ENCODE measurements at regions not wholly inside any gene's neighbourhood (a gene's known extent, or its start where the extent isn't known, plus 50 kb on each side); places are given as distances from the start of the nearest gene placed in this dataset.

- TF ChIP-seq RBBP5 (conservative IDR thresholded peaks at IDR 0.05): no peak
- TF ChIP-seq BHLHE40 (IDR thresholded peaks at IDR 0.05; ENCODE audit: borderline replicate concordance in 1 of 2, low read depth in 2 of 2, low read length in 1 of 2): no peak
- no peak for TF ChIP-seq EZH2 (IDR thresholded peaks at IDR 0.05; ENCODE audit: borderline replicate concordance, control insufficient read depth, low read depth, low read length)
- no peak for TF ChIP-seq POLR2A (IDR thresholded peaks at IDR 0.05; ENCODE audit: low read depth, low read length)
- TF ChIP-seq, protein P1, sequence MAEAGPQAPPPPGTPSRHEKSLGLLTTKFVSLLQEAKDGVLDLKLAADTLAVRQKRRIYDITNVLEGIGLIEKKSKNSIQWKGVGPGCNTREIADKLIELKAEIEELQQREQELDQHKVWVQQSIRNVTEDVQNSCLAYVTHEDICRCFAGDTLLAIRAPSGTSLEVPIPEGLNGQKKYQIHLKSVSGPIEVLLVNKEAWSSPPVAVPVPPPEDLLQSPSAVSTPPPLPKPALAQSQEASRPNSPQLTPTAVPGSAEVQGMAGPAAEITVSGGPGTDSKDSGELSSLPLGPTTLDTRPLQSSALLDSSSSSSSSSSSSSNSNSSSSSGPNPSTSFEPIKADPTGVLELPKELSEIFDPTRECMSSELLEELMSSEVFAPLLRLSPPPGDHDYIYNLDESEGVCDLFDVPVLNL (IDR thresholded peaks at IDR 0.05; ENCODE audit: low read depth, low read length): no peak
- no peak for TF ChIP-seq BCL11A (IDR thresholded peaks at IDR 0.05; ENCODE audit: low read depth, low read length)
- TF ChIP-seq HSF1 (IDR thresholded peaks at IDR 0.05; ENCODE audit: low read depth, low read length): no peak
These were observed 664.8 kb downstream of the PCDH18 start (continued) for GRCh38 chr4:136867465-136867864.

DNA sequence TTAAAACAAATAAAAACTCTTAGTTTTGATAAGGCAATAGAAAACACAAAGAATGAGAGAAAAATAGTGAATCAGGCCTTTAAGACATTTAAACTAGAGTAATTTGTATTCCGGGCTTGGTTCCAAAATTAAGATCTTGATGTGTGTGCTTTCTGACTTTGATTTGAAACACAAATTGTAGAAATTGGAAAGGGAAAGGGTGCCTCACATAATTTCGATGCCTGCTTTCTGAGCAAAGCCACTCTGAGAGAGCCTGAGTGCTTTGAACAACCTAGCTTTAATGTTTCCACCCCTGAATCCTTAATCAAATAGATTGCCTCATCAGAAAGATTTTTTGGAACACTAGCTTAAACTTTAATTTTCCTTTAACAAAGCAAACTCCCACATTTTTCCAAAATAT lies 666.8 kb downstream of the PCDH18 start:
- in situ Hi-C loops (cut with MboI) (loop anchor here (25.0 kb wide), 1 partner anchor 1478 kb away; no protein-coding TSS in a partner anchor), intact Hi-C loops (cut with micrococcal nuclease; ENCODE audit: unreplicated experiment) (loop anchor here (10.0 kb wide), 1 partner anchor 441 kb away; no protein-coding TSS in a partner anchor)
- H4K20me1 ChIP-seq (ENCODE audit: control insufficient read depth, insufficient read depth): no peaks in the 10 kb centered on the region
- TF ChIP-seq IKZF2 (IDR thresholded peaks at IDR 0.05) (no peak), DPF2 (IDR thresholded peaks at IDR 0.05) (no peak), RBBP5 (conservative IDR thresholded peaks at IDR 0.05) (no peak), ZNF274 (IDR thresholded peaks at IDR 0.05; ENCODE audit: insufficient read depth, insufficient read length) (no peak), NR2C2 (IDR thresholded peaks at IDR 0.05; ENCODE audit: borderline replicate concordance, control insufficient read depth, insufficient read length, low read depth) (no peak), ZNF207 (IDR thresholded peaks at IDR 0.05; ENCODE audit: borderline replicate concordance) (no peak), MXI1 (IDR thresholded peaks at IDR 0.05; ENCODE audit: low read depth, low read length) (no peak), HDAC6 (IDR thresholded peaks at IDR 0.05; ENCODE audit: unreplicated experiment) (no peak), PBX3 (IDR thresholded peaks at IDR 0.05; ENCODE audit: insufficient replicate concordance, low read depth, low read length) (no peak), SRF (IDR thresholded peaks at IDR 0.05; ENCODE audit: low read depth in 2 of 2, low read length in 2 of 2) (no peak), GABPA (IDR thresholded peaks at IDR 0.05; ENCODE audit: low read depth) (no peak)
- H3K4me1 ChIP-seq (ENCODE audit: control insufficient read depth, insufficient read depth, low read length): no peaks in the 10 kb centered on the region
- FAIRE-seq: no peak
- no peaks in the 10 kb centered on the region for H3K27me3 ChIP-seq (replicated peaks in 1 of 2; ENCODE audit: control insufficient read depth in 2 of 2, insufficient read depth in 2 of 2, low read length in 1 of 2)
- ATAC-seq: no peak
- ChIA-PET RAD21 (ENCODE audit: unreplicated experiment) (interaction anchor here (0.7 to 5.2 kb wide), 7 partner anchors 8 to 1495 kb away, joined by 3 to 103 read pairs (median 3); no protein-coding TSS in a partner anchor), SMC1A (ENCODE audit: uncharacterized antibody, unreplicated experiment) (interaction anchor here (0.7 to 3.8 kb wide), 16 partner anchors 10 to 1502 kb away, joined by 3 to 20 read pairs (median 5); no protein-coding TSS in a partner anchor), POLR2A (no interaction called here), CTCF (interaction anchor here (1.0 to 4.6 kb wide), 17 partner anchors 8 to 1494 kb away, joined by 3 to 81 read pairs (median 7); no protein-coding TSS in a partner anchor)
- H2AFZ ChIP-seq (ENCODE audit: control insufficient read depth, low read depth, low read length): no peak overlapping the region
- H3K79me2 ChIP-seq (ENCODE audit: control insufficient read depth, insufficient read depth, low read length): no peaks in the 10 kb centered on the region
- 0% methylated on average over 2 of the region's 2 CpGs for WGBS (ENCODE audit: insufficient coverage, insufficient replicate concordance, low lambda C conversion rate, missing lambda C conversion rate)
- no peak overlapping the region for H3K27ac ChIP-seq (ENCODE audit: control insufficient read depth, insufficient read depth)
- H3K9me3 ChIP-seq (replicated peaks; ENCODE audit: control insufficient read depth, insufficient read depth, low read length): no peaks in the 10 kb centered on the region
- H3K36me3 ChIP-seq (ENCODE audit: control insufficient read depth in 2 of 2, insufficient read depth in 2 of 2, low read length in 1 of 2): no peaks in the 10 kb centered on the region
- no peak for DNase-seq (ENCODE audit: low read depth, low spot score)
- H3K4me3 ChIP-seq: no peak overlapping the region
- no peak overlapping the region for H3K4me2 ChIP-seq (ENCODE audit: control insufficient read depth, insufficient read depth)
- no TSS peak for BruUV-seq (replicated peaks)
- no peak overlapping the region for H3K9ac ChIP-seq (ENCODE audit: control insufficient read depth, insufficient read depth, low read length)
